ENCODE measurements at regions not wholly inside any gene's neighbourhood (a gene's known extent, or its start where the extent isn't known, plus 50 kb on each side); places are given as distances from the start of the nearest gene placed in this dataset.
"Not testable (repeated sequence)": the region's sequence is repeated elsewhere in the genome, so short reads cannot be mapped to it uniquely, and the experiment has no call there.

DNA sequence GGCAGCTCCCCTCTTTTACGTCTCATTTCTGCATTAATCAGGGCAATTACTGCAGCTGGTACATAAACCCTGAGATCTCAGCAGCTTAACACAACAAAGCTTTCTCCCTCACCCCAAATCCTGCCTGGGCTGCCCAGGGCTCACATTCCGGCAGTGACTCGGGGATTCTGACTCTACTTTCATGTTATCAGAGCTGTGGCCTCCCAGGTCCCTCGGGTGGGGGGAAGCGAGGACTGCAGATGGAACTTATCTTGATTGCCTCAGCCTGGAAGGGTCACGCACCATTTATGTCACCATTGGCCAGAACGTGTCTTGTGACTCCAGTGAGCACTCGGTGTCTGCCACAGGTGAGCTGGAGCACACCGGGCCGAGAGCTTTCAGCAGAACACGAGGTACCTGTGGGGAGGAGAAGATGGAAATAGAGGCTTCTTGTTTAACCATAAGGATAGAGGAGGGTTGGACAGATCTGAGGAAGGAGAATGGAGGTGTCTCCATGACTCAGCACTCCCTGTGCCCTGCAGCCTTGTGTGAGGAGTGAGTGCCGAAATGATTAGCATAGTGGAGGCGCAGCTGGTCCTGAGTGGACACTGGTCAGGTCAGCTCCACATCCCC lies 88.5 kb upstream of the EXOC2 start:
- Histone ChIP-seq H3K36me3 (ENCODE audit: control insufficient read depth in 4 of 4, insufficient read depth in 4 of 4, low read length in 3 of 4) (no peaks in the 10 kb centered on the region), H3K27me3 (replicated peaks in 2 of 5; ENCODE audit: control insufficient read depth in 4 of 5, insufficient read depth in 5 of 5, low read length in 4 of 5) (peaks cover 0 to 6% (median 3%) of the 10 kb centered on the region in 5 experiments), H3K27ac (ENCODE audit: insufficient read depth in 1 of 2, low read depth in 1 of 2, low read length in 2 of 2, poor library complexity in 1 of 2, severe bottlenecking in 2 of 2) (no peak overlapping the region), H3K4me3 (ENCODE audit: control insufficient read depth in 1 of 7, extremely low read depth in 1 of 7, insufficient read depth in 4 of 7, low read depth in 2 of 7, low read length in 6 of 7) (no peak overlapping the region), H3K9me3 (ENCODE audit: control extremely low read depth in 1 of 5, control insufficient read depth in 4 of 5, insufficient read depth in 2 of 5, low read depth in 1 of 5, low read length in 4 of 5) (no peaks in the 10 kb centered on the region), H3K4me1 (ENCODE audit: control extremely low read depth in 1 of 4, control insufficient read depth in 4 of 4, insufficient read depth in 4 of 4, low read length in 3 of 4) (no peaks in the 10 kb centered on the region)
- 75% methylated on average over 13 of the region's 13 CpGs for WGBS (ENCODE audit: insufficient coverage)
- CTCF ChIA-PET, result interaction anchor here (1.2 kb wide), 1 partner anchor 60 kb away, joined by 3 read pairs; no protein-coding TSS in a partner anchor
- no peak for DNase-seq
- POLR2A ChIA-PET, result interaction anchor here (0.6 kb wide), 1 partner anchor 17 kb away, joined by 3 read pairs; no protein-coding TSS in a partner anchor

- no peaks in the 10 kb centered on the region for H3K9me3 ChIP-seq (ENCODE audit: control extremely low read depth in 1 of 5, control insufficient read depth in 4 of 5, insufficient read depth in 2 of 5, low read depth in 1 of 5, low read length in 4 of 5)
- H3K27me3 ChIP-seq (replicated peaks in 2 of 5; ENCODE audit: control insufficient read depth in 4 of 5, insufficient read depth in 5 of 5, low read length in 4 of 5), result peaks cover 2 to 6% (median 3%) of the 10 kb centered on the region in 5 experiments
- no peaks in the 10 kb centered on the region for H3K36me3 ChIP-seq (ENCODE audit: control insufficient read depth in 4 of 4, insufficient read depth in 4 of 4, low read length in 3 of 4)
- POLR2A ChIA-PET, result no interaction called here
- CTCF ChIA-PET, result interaction anchor here (1.2 kb wide), 1 partner anchor 59 kb away, joined by 3 read pairs; no protein-coding TSS in a partner anchor
- no peak overlapping the region for H3K27ac ChIP-seq (ENCODE audit: insufficient read depth in 1 of 2, low read depth in 1 of 2, low read length in 2 of 2, poor library complexity in 1 of 2, severe bottlenecking in 2 of 2)
- whole genome bisulfite sequencing (ENCODE audit: insufficient coverage), result 100% methylated on average over 3 of the region's 3 CpGs
- no peak overlapping the region for H3K4me3 ChIP-seq (ENCODE audit: control insufficient read depth in 1 of 7, extremely low read depth in 1 of 7, insufficient read depth in 4 of 7, low read depth in 2 of 7, low read length in 6 of 7)
- H3K4me1 ChIP-seq (ENCODE audit: control extremely low read depth in 1 of 4, control insufficient read depth in 4 of 4, insufficient read depth in 4 of 4, low read length in 3 of 4), result no peaks in the 10 kb centered on the region
- DNase-seq, result no peak
Observed at GRCh38 chr6:780706-781105, 87.8 kb upstream of the EXOC2 start.

- Histone ChIP-seq H3K4me3 (ENCODE audit: control insufficient read depth in 1 of 7, extremely low read depth in 1 of 7, insufficient read depth in 4 of 7, low read depth in 2 of 7, low read length in 6 of 7) (no peak overlapping the region), H3K27ac (ENCODE audit: insufficient read depth in 1 of 2, low read depth in 1 of 2, low read length in 2 of 2, poor library complexity in 1 of 2, severe bottlenecking in 2 of 2) (no peak overlapping the region), H3K36me3 (ENCODE audit: control insufficient read depth in 4 of 4, insufficient read depth in 4 of 4, low read length in 3 of 4) (no peaks in the 10 kb centered on the region), H3K4me1 (ENCODE audit: control extremely low read depth in 1 of 4, control insufficient read depth in 4 of 4, insufficient read depth in 4 of 4, low read length in 3 of 4) (no peaks in the 10 kb centered on the region), H3K27me3 (replicated peaks in 2 of 5; ENCODE audit: control insufficient read depth in 4 of 5, insufficient read depth in 5 of 5, low read length in 4 of 5) (peaks cover 2 to 5% (median 5%) of the 10 kb centered on the region in 5 experiments), H3K9me3 (ENCODE audit: control extremely low read depth in 1 of 5, control insufficient read depth in 4 of 5, insufficient read depth in 2 of 5, low read depth in 1 of 5, low read length in 4 of 5) (no peaks in the 10 kb centered on the region)
- DNase-seq, result no peak
- ChIA-PET CTCF (no interaction called here), POLR2A (no interaction called here)
- WGBS (ENCODE audit: insufficient coverage), result 98% methylated on average over 4 of the region's 9 CpGs
Observed at GRCh38 chr6:776951-777350, 84.0 kb upstream of the EXOC2 start.

DNA sequence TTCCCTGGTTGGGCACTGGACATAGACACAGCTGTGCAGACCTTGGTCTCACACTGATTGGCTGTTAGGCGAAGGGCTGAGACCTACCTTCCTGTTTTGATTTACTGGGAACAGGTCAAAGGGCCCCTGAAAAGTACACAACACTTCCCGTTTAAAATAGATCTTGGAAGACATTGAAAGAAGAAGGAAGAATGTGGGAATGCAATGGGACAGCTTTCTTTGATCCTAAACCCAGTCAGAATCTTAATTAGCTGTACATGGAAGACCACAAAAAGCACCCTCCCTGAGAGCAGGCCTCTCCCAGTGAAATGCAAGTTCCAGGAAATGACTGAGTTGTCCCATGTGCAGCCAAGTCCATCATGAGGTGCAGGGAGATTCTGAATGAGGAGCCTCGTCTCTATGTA lies 83.6 kb upstream of the EXOC2 start:
- no peak for DNase-seq
- Histone ChIP-seq H3K27ac (ENCODE audit: insufficient read depth in 1 of 2, low read depth in 1 of 2, low read length in 2 of 2, poor library complexity in 1 of 2, severe bottlenecking in 2 of 2) (no peak overlapping the region), H3K9me3 (ENCODE audit: control extremely low read depth in 1 of 5, control insufficient read depth in 4 of 5, insufficient read depth in 2 of 5, low read depth in 1 of 5, low read length in 4 of 5) (no peaks in the 10 kb centered on the region), H3K4me1 (ENCODE audit: control extremely low read depth in 1 of 4, control insufficient read depth in 4 of 4, insufficient read depth in 4 of 4, low read length in 3 of 4) (no peaks in the 10 kb centered on the region), H3K36me3 (ENCODE audit: control insufficient read depth in 4 of 4, insufficient read depth in 4 of 4, low read length in 3 of 4) (no peaks in the 10 kb centered on the region), H3K4me3 (ENCODE audit: control insufficient read depth in 1 of 7, extremely low read depth in 1 of 7, insufficient read depth in 4 of 7, low read depth in 2 of 7, low read length in 6 of 7) (no peak overlapping the region), H3K27me3 (replicated peaks in 2 of 5; ENCODE audit: control insufficient read depth in 4 of 5, insufficient read depth in 5 of 5, low read length in 4 of 5) (peaks cover 2 to 5% (median 4%) of the 10 kb centered on the region in 5 experiments)
- CTCF ChIA-PET, result no interaction called here
- POLR2A ChIA-PET, result no interaction called here
- WGBS (ENCODE audit: insufficient coverage), result 70% methylated on average over 2 of the region's 3 CpGs

DNA sequence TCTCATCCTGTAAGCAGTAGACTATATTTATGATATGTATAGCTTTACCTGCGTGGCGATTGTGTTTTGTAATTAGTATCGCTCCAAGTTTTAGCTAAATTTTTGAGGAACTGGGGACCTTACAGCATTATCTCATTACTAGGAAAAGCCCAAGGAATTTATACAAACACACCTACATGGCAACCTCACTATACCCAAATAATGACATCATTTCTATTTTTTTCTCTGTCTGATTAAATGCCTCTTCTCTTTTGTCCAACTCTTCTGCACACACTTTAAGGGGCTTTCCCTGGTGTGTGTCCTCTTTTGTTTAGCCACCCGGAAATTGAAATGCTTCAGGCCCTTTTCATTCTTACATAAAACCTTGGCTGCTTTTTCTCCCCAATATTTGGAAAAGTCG lies 82.9 kb upstream of the EXOC2 start:
- ChIA-PET CTCF (no interaction called here), POLR2A (no interaction called here)
- H3K4me3 ChIP-seq (ENCODE audit: control insufficient read depth in 1 of 7, extremely low read depth in 1 of 7, insufficient read depth in 4 of 7, low read depth in 2 of 7, low read length in 6 of 7), result no peak overlapping the region
- H3K27ac ChIP-seq (ENCODE audit: insufficient read depth in 1 of 2, low read depth in 1 of 2, low read length in 2 of 2, poor library complexity in 1 of 2, severe bottlenecking in 2 of 2), result no peak overlapping the region
- no peaks in the 10 kb centered on the region for H3K9me3 ChIP-seq (ENCODE audit: control extremely low read depth in 1 of 5, control insufficient read depth in 4 of 5, insufficient read depth in 2 of 5, low read depth in 1 of 5, low read length in 4 of 5)
- H3K36me3 ChIP-seq (ENCODE audit: control insufficient read depth in 4 of 4, insufficient read depth in 4 of 4, low read length in 3 of 4), result no peaks in the 10 kb centered on the region
- WGBS (ENCODE audit: insufficient coverage), result 67% methylated on average over 3 of the region's 5 CpGs
- no peaks in the 10 kb centered on the region for H3K4me1 ChIP-seq (ENCODE audit: control extremely low read depth in 1 of 4, control insufficient read depth in 4 of 4, insufficient read depth in 4 of 4, low read length in 3 of 4)
- DNase-seq, result no peak
- peaks cover 0 to 4% (median 3%) of the 10 kb centered on the region in 5 experiments for H3K27me3 ChIP-seq (replicated peaks in 2 of 5; ENCODE audit: control insufficient read depth in 4 of 5, insufficient read depth in 5 of 5, low read length in 4 of 5)

GRCh38 chr6:771683-772082 lies 78.7 kb upstream of the EXOC2 start:
- H3K27me3 ChIP-seq (replicated peaks in 2 of 5; ENCODE audit: control insufficient read depth in 4 of 5, insufficient read depth in 5 of 5, low read length in 4 of 5), result peaks cover 3 to 12% (median 6%) of the 10 kb centered on the region in 5 experiments
- H3K9me3 ChIP-seq (ENCODE audit: control extremely low read depth in 1 of 5, control insufficient read depth in 4 of 5, insufficient read depth in 2 of 5, low read depth in 1 of 5, low read length in 4 of 5); H3K4me1 ChIP-seq (ENCODE audit: control extremely low read depth in 1 of 4, control insufficient read depth in 4 of 4, insufficient read depth in 4 of 4, low read length in 3 of 4); DNase-seq; H3K4me3 ChIP-seq (ENCODE audit: control insufficient read depth in 1 of 7, extremely low read depth in 1 of 7, insufficient read depth in 4 of 7, low read depth in 2 of 7, low read length in 6 of 7); POLR2A ChIA-PET; CTCF ChIA-PET; H3K36me3 ChIP-seq (ENCODE audit: control insufficient read depth in 4 of 4, insufficient read depth in 4 of 4, low read length in 3 of 4); H3K27ac ChIP-seq (ENCODE audit: insufficient read depth in 1 of 2, low read depth in 1 of 2, low read length in 2 of 2, poor library complexity in 1 of 2, severe bottlenecking in 2 of 2): not testable (repeated sequence)

GRCh38 chr6:767755-768512 lies 75.0 kb upstream of the EXOC2 start:
- H3K4me1 ChIP-seq (ENCODE audit: control extremely low read depth in 1 of 4, control insufficient read depth in 4 of 4, insufficient read depth in 4 of 4, low read length in 3 of 4), result no peaks in the 10 kb centered on the region
- ChIA-PET CTCF (no interaction called here), POLR2A (no interaction called here)
- no peak overlapping the region for H3K4me3 ChIP-seq (ENCODE audit: control insufficient read depth in 1 of 7, extremely low read depth in 1 of 7, insufficient read depth in 4 of 7, low read depth in 2 of 7, low read length in 6 of 7)
- H3K27ac ChIP-seq (ENCODE audit: insufficient read depth in 1 of 2, low read depth in 1 of 2, low read length in 2 of 2, poor library complexity in 1 of 2, severe bottlenecking in 2 of 2), result no peak overlapping the region
- WGBS (ENCODE audit: insufficient coverage), result 92% methylated on average over 3 of the region's 4 CpGs
- H3K9me3 ChIP-seq (ENCODE audit: control extremely low read depth in 1 of 5, control insufficient read depth in 4 of 5, insufficient read depth in 2 of 5, low read depth in 1 of 5, low read length in 4 of 5), result no peaks in the 10 kb centered on the region
- H3K36me3 ChIP-seq (ENCODE audit: control insufficient read depth in 4 of 4, insufficient read depth in 4 of 4, low read length in 3 of 4), result no peaks in the 10 kb centered on the region
- peaks cover 3 to 24% (median 8%) of the 10 kb centered on the region in 5 experiments for H3K27me3 ChIP-seq (replicated peaks in 2 of 5; ENCODE audit: control insufficient read depth in 4 of 5, insufficient read depth in 5 of 5, low read length in 4 of 5)
- DNase-seq, result no peak

Data from common myeloid progenitor, CD34-positive (primary cell).